Skeletal muscle tissue (tissue), 3 donors: ENCODE measurements at regions not wholly inside any gene's neighbourhood (a gene's known extent, or its start where the extent isn't known, plus 50 kb on each side); places are given as distances from the start of the nearest gene placed in this dataset.

Source experiments
- H3K27ac ChIP-seq: one replicate; pipeline ENCODE4 v1.7.0; 2013; ENCODE audit warnings: mild to moderate bottlenecking, low read depth, low read length, inconsistent platforms
- H3K27me3 ChIP-seq, 3 donors: one replicate each; pipeline ENCODE4 v1.7.0; 2013; ENCODE audit warnings: low read length in 3 of 3; ENCODE audit not compliant: control insufficient read depth in 3 of 3, insufficient read depth in 3 of 3
- H3K36me3 ChIP-seq, 3 donors: one replicate each; pipeline ENCODE4 v1.7.0; 2013; ENCODE audit warnings: low read length in 3 of 3; ENCODE audit not compliant: control insufficient read depth in 3 of 3, insufficient read depth in 3 of 3
- H3K4me1 ChIP-seq, 3 donors: one replicate each; pipeline ENCODE4 v1.7.0; 2013; ENCODE audit warnings: low read length in 3 of 3, mild to moderate bottlenecking in 3 of 3; ENCODE audit not compliant: control insufficient read depth in 3 of 3, insufficient read depth in 3 of 3
- H3K4me3 ChIP-seq, 3 donors: one replicate each; pipeline ENCODE4 v1.7.0; 2013; ENCODE audit warnings: low read length in 3 of 3
- H3K9ac ChIP-seq, 3 donors: one replicate each; pipeline ENCODE4 v1.7.0; 2013; ENCODE audit warnings: low read length in 3 of 3, mild to moderate bottlenecking in 3 of 3, moderate library complexity in 2 of 3, low read depth in 1 of 3
- H3K9me3 ChIP-seq, 3 donors: one replicate each; pipeline ENCODE4 v1.7.0; 2013; ENCODE audit warnings: low read length in 3 of 3; ENCODE audit not compliant: control insufficient read depth in 3 of 3
- donor health status: Osteomylitis.

GRCh38 chr4:62199291-62199810 lies 999.2 kb downstream of the ADGRL3 start:
- Histone ChIP-seq H3K27ac (no peak overlapping the region), H3K9ac (no peak overlapping the region), H3K4me3 (no peak overlapping the region), H3K4me1 (no peaks in the 10 kb centered on the region), H3K9me3 (peaks cover 0 to 2% (median 0%) of the 10 kb centered on the region in 3 donors), H3K36me3 (no peaks in the 10 kb centered on the region), H3K27me3 (no peaks in the 10 kb centered on the region)

DNA sequence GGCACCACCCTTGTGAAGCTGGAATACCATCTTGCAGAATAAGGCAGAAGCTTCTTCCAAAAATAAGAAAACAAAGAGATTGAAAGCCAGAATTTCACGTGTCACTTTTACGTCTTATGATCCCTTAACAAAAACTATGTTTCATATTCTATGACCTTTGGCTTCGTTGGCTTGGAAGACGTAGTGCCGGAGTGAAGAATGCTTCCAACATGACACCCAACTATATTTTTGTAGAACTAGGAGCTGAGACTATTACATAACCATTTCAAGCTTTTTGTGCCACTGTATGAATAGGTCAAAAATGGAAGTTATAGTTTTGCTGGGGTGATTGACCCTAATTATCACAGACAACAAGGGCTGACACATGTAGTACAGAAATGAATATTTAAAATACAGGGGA lies 996.2 kb downstream of the ADGRL3 start:
- H3K9ac ChIP-seq: no peak overlapping the region
- no peak overlapping the region for H3K4me3 ChIP-seq
- no peak overlapping the region for H3K27ac ChIP-seq
- no peaks in the 10 kb centered on the region for H3K27me3 ChIP-seq
- H3K4me1 ChIP-seq: no peaks in the 10 kb centered on the region
- no peaks in the 10 kb centered on the region for H3K36me3 ChIP-seq
- peaks cover 0 to 4% (median 0%) of the 10 kb centered on the region in 3 donors for H3K9me3 ChIP-seq

DNA sequence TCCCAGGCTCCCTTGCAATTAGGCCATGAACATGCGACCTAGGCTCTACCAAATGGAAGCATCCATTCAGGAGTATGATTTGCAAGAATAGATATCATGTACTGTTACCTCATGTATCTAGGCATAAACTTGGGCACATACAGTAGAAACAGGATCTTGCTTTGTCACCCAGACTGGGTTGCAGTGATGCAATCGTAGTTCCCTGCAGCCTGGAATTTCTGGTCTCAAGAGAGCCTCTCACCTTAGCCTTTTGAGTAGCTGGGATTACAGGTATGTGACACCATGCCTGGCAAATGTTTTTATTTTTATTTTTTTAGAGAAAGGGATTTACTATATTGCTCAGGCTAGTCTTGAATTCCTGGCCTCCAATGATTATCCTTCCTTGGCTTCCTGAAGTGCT lies 994.2 kb downstream of the ADGRL3 start:
- Histone ChIP-seq H3K4me3 (no peak overlapping the region), H3K4me1 (no peaks in the 10 kb centered on the region), H3K27me3 (no peaks in the 10 kb centered on the region), H3K9ac (no peak overlapping the region), H3K27ac (no peak overlapping the region), H3K36me3 (no peaks in the 10 kb centered on the region), H3K9me3 (peaks cover 0 to 4% (median 0%) of the 10 kb centered on the region in 3 donors)

- Histone ChIP-seq H3K4me1 (no peaks in the 10 kb centered on the region), H3K27ac (no peak overlapping the region), H3K4me3 (no peak overlapping the region), H3K27me3 (no peaks in the 10 kb centered on the region), H3K36me3 (no peaks in the 10 kb centered on the region), H3K9ac (no peak overlapping the region), H3K9me3 (peaks cover 0 to 4% (median 0%) of the 10 kb centered on the region in 3 donors)
These were observed 993.6 kb downstream of the ADGRL3 start for GRCh38 chr4:62193761-62194160.

DNA sequence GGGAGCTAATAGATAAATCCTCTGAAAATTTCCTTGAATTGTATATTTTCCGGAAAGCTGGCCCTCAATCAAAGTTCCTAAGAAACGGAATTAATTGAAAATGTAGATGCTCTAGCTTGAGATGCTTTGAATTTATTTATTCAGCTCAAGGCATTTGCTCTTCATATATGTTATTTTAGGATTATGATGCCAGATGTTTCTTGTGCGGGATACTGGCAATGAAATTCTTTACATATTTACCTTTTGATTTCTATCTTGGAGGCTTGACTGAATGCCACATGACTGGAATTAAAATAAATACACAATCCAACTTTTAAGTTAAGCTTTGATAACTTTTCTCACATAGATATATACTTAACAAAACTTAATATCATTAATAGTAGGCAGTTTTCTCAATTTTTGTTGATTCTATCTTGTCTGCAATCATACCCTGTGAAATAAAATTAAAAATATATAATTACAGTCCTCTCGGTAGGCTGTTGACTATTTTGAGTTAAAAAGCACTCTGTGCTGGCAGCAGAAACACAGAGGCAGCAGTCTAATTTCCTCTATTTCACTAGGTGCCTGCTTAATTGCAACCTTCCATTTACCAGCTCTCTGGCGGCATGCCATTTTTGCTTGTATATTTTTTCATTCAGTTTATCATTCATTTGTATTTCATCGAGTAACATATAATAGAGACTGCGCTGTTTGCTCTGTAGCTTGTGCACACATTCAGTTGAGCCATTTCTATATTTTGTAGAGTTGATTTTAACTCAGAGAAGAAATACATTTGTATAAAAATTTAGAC lies 991.5 kb downstream of the ADGRL3 start:
- Histone ChIP-seq H3K36me3 (no peaks in the 10 kb centered on the region), H3K9ac (no peak overlapping the region), H3K27ac (no peak overlapping the region), H3K27me3 (no peaks in the 10 kb centered on the region), H3K9me3 (peaks cover 0 to 4% (median 0%) of the 10 kb centered on the region in 3 donors), H3K4me1 (no peaks in the 10 kb centered on the region), H3K4me3 (no peak overlapping the region)

DNA sequence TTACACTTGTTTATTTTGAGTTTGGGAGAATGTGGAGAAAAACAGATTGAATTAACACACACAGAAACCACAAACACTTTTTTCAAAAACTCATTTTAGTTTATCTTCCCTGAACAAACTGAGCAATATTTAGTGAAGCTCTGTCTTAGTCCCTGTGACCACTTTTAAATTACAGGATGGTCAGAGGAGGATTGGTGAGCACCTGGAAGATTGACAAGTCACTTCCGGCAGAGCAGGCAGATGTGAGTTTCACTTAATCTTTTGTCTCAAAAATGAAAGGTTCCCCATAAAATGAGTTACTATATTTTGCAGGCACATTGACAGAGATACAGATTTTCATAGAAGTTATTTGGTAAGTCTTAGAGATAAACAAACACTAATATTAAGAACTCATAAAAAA lies 970.1 kb downstream of the ADGRL3 start:
- Histone ChIP-seq H3K36me3 (no peaks in the 10 kb centered on the region), H3K27me3 (no peaks in the 10 kb centered on the region), H3K27ac (no peak overlapping the region), H3K4me1 (no peaks in the 10 kb centered on the region), H3K9ac (no peak overlapping the region), H3K4me3 (no peak overlapping the region), H3K9me3 (peaks cover 0 to 2% (median 0%) of the 10 kb centered on the region in 3 donors)

DNA sequence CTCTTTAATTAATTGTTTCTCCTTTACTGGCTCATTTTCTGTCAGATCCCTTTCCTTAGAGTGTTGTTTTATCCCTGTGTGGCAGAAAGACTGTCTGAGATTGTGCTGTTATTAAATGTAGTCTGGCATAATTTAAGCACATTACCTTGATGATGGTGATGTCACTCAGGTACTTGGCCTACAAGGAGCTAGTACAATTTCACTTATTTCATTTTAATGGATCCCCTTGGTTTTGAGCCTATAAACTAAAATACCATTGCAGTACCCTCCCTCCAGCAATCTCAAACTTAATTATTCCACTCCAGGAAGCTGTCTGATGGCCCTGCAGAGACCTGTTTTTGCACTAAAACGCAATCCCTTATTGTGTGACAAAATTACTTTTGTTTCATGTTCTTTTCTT lies 968.6 kb downstream of the ADGRL3 start:
- Histone ChIP-seq H3K36me3 (no peaks in the 10 kb centered on the region), H3K9ac (no peak overlapping the region), H3K27me3 (no peaks in the 10 kb centered on the region), H3K9me3 (peaks cover 0 to 2% (median 0%) of the 10 kb centered on the region in 3 donors), H3K4me3 (no peak overlapping the region), H3K4me1 (no peaks in the 10 kb centered on the region), H3K27ac (no peak overlapping the region)

- Histone ChIP-seq H3K27ac (no peak overlapping the region), H3K9me3 (no peaks in the 10 kb centered on the region), H3K27me3 (no peaks in the 10 kb centered on the region), H3K4me1 (no peaks in the 10 kb centered on the region), H3K9ac (no peak overlapping the region), H3K4me3 (no peak overlapping the region), H3K36me3 (no peaks in the 10 kb centered on the region)
These were observed 962.5 kb downstream of the ADGRL3 start for GRCh38 chr4:62162606-62163005.

GRCh38 chr4:62161446-62161845 lies 961.3 kb downstream of the ADGRL3 start:
- Histone ChIP-seq H3K36me3 (no peaks in the 10 kb centered on the region), H3K4me1 (no peaks in the 10 kb centered on the region), H3K27ac (no peak overlapping the region), H3K27me3 (no peaks in the 10 kb centered on the region), H3K4me3 (no peak overlapping the region), H3K9me3 (no peaks in the 10 kb centered on the region), H3K9ac (no peak overlapping the region)

GRCh38 chr4:62159876-62160275 lies 959.8 kb downstream of the ADGRL3 start:
- Histone ChIP-seq H3K9ac (no peak overlapping the region), H3K36me3 (no peaks in the 10 kb centered on the region), H3K4me3 (no peak overlapping the region), H3K4me1 (no peaks in the 10 kb centered on the region), H3K27me3 (no peaks in the 10 kb centered on the region), H3K9me3 (no peaks in the 10 kb centered on the region), H3K27ac (no peak overlapping the region)
